Activated CD4-positive, alpha-beta T cell treated with anti-CD3 and anti-CD28 coated beads for 48 hours (primary cell): ENCODE measurements at regions not wholly inside any gene's neighbourhood (a gene's known extent, or its start where the extent isn't known, plus 50 kb on each side); places are given as distances from the start of the nearest gene placed in this dataset.

ENCODE experiments used
- DNase-seq: peaks from one replicate; pipeline ENCODE4 v3.0.0-alpha.2; 2020

GRCh38 chr2:226364217-226364616 is 435.4 kb downstream of the IRS1 start:
- no peak for DNase-seq

- DNase-seq: no peak
Measured at GRCh38 chr2:226362980-226363379, 436.6 kb downstream of the IRS1 start.

- no peak for DNase-seq
Measured at GRCh38 chr2:226360658-226361057, 439.0 kb downstream of the IRS1 start.

GRCh38 chr2:226358688-226359087 is 440.9 kb downstream of the IRS1 start:
- DNase-seq: no peak

- no peak for DNase-seq
Measured at GRCh38 chr2:226357816-226358215, 441.8 kb downstream of the IRS1 start.

GRCh38 chr2:226355600-226355999 is 444.0 kb downstream of the IRS1 start:
- DNase-seq: no peak

- DNase-seq: no peak
Measured at GRCh38 chr2:226354434-226354833, 445.2 kb downstream of the IRS1 start.

- DNase-seq: no peak
Measured at GRCh38 chr2:226352941-226353560, 446.6 kb downstream of the IRS1 start.

GRCh38 chr2:226351711-226352110 is 447.9 kb downstream of the IRS1 start:
- DNase-seq: no peak

GRCh38 chr2:226339616-226340015 is 460.0 kb downstream of the IRS1 start:
- DNase-seq: no peak

- no peak for DNase-seq
Measured at GRCh38 chr2:226338825-226339224, 460.8 kb downstream of the IRS1 start.

- no peak for DNase-seq
Measured at GRCh38 chr2:226337941-226338600, 461.5 kb downstream of the IRS1 start.

- no peak for DNase-seq
Measured at GRCh38 chr2:226336283-226336682, 463.3 kb downstream of the IRS1 start.

GRCh38 chr2:226334981-226335720 is 464.5 kb downstream of the IRS1 start:
- no peak for DNase-seq

GRCh38 chr2:226333388-226333787 is 466.2 kb downstream of the IRS1 start:
- no peak for DNase-seq

- no peak for DNase-seq
Measured at GRCh38 chr2:226330206-226330605, 469.4 kb downstream of the IRS1 start.

- DNase-seq: no peak
Measured at GRCh38 chr2:226329180-226329579, 470.4 kb downstream of the IRS1 start.

- DNase-seq: no peak
Measured at GRCh38 chr2:226327830-226328229, 471.8 kb downstream of the IRS1 start.

- DNase-seq: no peak
Measured at GRCh38 chr2:226325526-226325925, 474.1 kb downstream of the IRS1 start.

- DNase-seq: no peak
Measured at GRCh38 chr2:226320076-226320948, 479.3 kb downstream of the IRS1 start.

- DNase-seq: no peak
Measured at GRCh38 chr2:226317970-226318369, 481.6 kb downstream of the IRS1 start.

GRCh38 chr2:226313060-226313459 is 486.6 kb downstream of the IRS1 start:
- DNase-seq: no peak

GRCh38 chr2:226312155-226312554 is 487.5 kb downstream of the IRS1 start:
- no peak for DNase-seq
